ENCODE measurements at regions not wholly inside any gene's neighbourhood (a gene's known extent, or its start where the extent isn't known, plus 50 kb on each side); places are given as distances from the start of the nearest gene placed in this dataset.

DNA sequence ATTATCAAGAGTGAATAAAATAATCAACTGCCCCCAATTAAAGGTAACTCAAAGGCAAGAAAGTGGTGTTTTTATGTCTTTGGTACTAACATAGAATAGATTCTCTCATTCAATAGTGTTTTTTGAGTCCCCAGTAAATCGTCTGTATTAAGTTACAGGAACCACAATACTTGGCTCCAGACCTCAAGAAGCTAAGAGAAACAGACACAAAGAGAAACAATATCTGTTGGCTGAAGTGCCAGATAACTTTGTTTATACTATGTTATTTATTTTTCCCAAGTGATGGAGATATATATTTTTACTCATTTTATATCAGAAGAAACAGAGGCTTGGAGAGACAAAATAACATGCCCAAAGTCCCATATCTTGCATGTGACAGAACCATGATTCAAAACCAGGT, 201.7 kb upstream of the HNRNPA3 start:
- H3K27ac ChIP-seq, result no peak overlapping the region
- no peaks in the 10 kb centered on the region for H3K36me3 ChIP-seq
- ATAC-seq (no peak), DNase-seq (no peak)
- no peaks in the 10 kb centered on the region for H3K4me1 ChIP-seq
- H3K4me3 ChIP-seq, result no peak overlapping the region
- intact Hi-C loops (cut with DNase I), result no loop called here
- H3K27me3 ChIP-seq, result no peaks in the 10 kb centered on the region
- TF ChIP-seq, protein P1, sequence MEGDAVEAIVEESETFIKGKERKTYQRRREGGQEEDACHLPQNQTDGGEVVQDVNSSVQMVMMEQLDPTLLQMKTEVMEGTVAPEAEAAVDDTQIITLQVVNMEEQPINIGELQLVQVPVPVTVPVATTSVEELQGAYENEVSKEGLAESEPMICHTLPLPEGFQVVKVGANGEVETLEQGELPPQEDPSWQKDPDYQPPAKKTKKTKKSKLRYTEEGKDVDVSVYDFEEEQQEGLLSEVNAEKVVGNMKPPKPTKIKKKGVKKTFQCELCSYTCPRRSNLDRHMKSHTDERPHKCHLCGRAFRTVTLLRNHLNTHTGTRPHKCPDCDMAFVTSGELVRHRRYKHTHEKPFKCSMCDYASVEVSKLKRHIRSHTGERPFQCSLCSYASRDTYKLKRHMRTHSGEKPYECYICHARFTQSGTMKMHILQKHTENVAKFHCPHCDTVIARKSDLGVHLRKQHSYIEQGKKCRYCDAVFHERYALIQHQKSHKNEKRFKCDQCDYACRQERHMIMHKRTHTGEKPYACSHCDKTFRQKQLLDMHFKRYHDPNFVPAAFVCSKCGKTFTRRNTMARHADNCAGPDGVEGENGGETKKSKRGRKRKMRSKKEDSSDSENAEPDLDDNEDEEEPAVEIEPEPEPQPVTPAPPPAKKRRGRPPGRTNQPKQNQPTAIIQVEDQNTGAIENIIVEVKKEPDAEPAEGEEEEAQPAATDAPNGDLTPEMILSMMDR (IDR thresholded peaks at IDR 0.05), result no peak
- peaks cover 0 to 5% of the 10 kb centered on the region in 2 donors for H3K9me3 ChIP-seq

GRCh38 chr2:177014946-177015345, 197.6 kb upstream of the HNRNPA3 start:
- intact Hi-C loops (cut with DNase I), result no loop called here
- Histone ChIP-seq H3K4me1 (no peaks in the 10 kb centered on the region), H3K27me3 (no peaks in the 10 kb centered on the region), H3K9me3 (no peaks in the 10 kb centered on the region), H3K27ac (no peak overlapping the region), H3K4me3 (no peak overlapping the region), H3K36me3 (no peaks in the 10 kb centered on the region)
- no peak for DNase-seq
- TF ChIP-seq, protein P1 (IDR thresholded peaks at IDR 0.05), result no peak
- no peak for ATAC-seq

DNA sequence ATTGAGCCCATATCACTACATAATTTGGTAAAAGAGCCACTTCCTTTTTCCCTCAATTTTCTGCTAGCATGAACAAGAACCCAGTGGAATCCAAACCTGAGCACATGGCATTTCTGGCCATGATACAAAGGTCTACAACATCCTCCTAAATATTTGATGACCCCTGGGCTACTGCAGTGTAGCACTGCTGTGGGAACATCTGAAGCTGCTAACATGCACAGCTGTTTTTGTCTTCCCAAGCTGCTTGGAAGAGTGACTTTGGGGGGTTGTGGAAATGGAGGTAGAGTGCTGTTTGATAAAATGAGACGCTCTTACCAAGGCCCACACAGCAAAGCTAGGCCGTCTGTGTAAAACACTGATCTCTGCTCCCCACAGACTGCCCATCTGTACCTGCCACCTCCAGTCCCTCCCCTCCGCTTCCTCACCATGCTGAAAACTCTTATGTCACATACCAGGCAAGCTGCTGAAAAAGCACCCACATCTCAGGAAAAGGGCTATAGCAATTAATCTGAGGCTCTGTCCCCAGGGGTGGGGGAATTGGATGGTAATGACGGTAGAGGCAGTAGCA, 197.2 kb upstream of the HNRNPA3 start:
- intact Hi-C loops (cut with DNase I), result no loop called here
- no peaks in the 10 kb centered on the region for H3K36me3 ChIP-seq
- H3K4me3 ChIP-seq, result no peak overlapping the region
- no peak overlapping the region for H3K27ac ChIP-seq
- H3K27me3 ChIP-seq, result no peaks in the 10 kb centered on the region
- no peaks in the 10 kb centered on the region for H3K4me1 ChIP-seq
- H3K9me3 ChIP-seq, result no peaks in the 10 kb centered on the region
- DNase-seq (no peak), ATAC-seq (no peak)
- TF ChIP-seq, protein P1 (IDR thresholded peaks at IDR 0.05), result no peak

DNA sequence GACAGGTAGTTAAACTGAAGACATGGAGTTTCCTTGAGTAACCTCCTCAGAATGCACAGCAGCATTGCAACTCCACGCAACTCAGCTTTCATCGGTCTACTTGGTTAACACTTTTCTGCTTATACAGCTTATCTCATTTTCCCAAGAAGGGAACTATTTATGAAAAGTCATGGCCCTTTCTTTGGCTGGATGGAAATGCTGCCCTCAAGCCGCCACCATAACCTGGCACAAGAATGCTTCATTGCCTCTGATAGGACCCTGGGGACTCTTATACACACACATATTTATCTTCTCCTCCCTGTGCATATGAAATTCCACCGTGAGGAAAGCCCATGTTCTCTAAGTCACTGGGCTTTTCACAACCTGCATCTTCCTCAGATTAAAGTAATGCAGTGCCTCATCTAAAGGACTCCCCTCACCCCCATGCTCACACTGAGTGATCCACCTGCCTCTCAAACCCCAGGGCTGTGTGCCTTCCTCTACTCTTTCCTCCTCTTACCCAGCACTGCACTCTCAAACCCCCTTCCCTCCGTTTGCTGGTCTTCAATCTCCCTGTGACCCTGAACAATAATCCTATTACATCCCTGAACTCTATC, 192.0 kb upstream of the HNRNPA3 start:
- Histone ChIP-seq H3K4me1 (no peaks in the 10 kb centered on the region), H3K27me3 (no peaks in the 10 kb centered on the region), H3K9me3 (no peaks in the 10 kb centered on the region), H3K4me3 (no peak overlapping the region), H3K36me3 (no peaks in the 10 kb centered on the region), H3K27ac (no peak overlapping the region)
- no peak for DNase-seq
- TF ChIP-seq, protein P1 (IDR thresholded peaks at IDR 0.05), result no peak
- ATAC-seq, result no peak
- intact Hi-C loops (cut with DNase I), result no loop called here

- intact Hi-C loops (cut with DNase I), result no loop called here
- ATAC-seq (no peak), DNase-seq (peak in 1 of 4 donors; percentile 32)
- Histone ChIP-seq H3K9me3 (no peaks in the 10 kb centered on the region), H3K36me3 (no peaks in the 10 kb centered on the region), H3K27ac (peak overlapping the region in 1 of 2 donors; percentile 63), H3K4me1 (no peaks in the 10 kb centered on the region), H3K4me3 (no peak overlapping the region), H3K27me3 (no peaks in the 10 kb centered on the region)
- TF ChIP-seq, protein P1 (IDR thresholded peaks at IDR 0.05), result no peak
Observed at GRCh38 chr2:177021706-177022343, 190.8 kb upstream of the HNRNPA3 start.

All from left lung (tissue), 4 donors.